A549 (cell line): ENCODE measurements at regions not wholly inside any gene's neighbourhood (a gene's known extent, or its start where the extent isn't known, plus 50 kb on each side); places are given as distances from the start of the nearest gene placed in this dataset.

Source experiments
- ATAC-seq, 2 experiments: fragments of 200-7000 bp in 1 of 2; fragments of >200 bp in 1 of 2; cut with Nextera tagmentation in 1 of 2; cut with Tn5 transposase in 1 of 2; 3 replicates each; pipeline versions ENCODE4 v1.8.0 to v1.9.1; 2018 to 2020; ENCODE audit warnings: mild to moderate bottlenecking in 1 of 2, moderate library complexity in 1 of 2
- CTCF ChIA-PET: fragments of 300-600 bp; sonication (Branson Sonifier 250); formaldehyde crosslinking; extraction: SDS; loops from one replicate; lab custom pipeline; 2021; ENCODE audit warnings: antibody characterized with exemption, inconsistent platforms; lab: Yijun Ruan, JAX
- POLR2A ChIA-PET: fragments of 350-600 bp; formaldehyde crosslinking; extraction: SDS; loops from one replicate; lab custom pipeline; 2021; ENCODE audit warnings: antibody characterized with exemption, inconsistent platforms; lab: Yijun Ruan, JAX
- DNase-seq, 2 experiments: peaks; one replicate each; pipeline versions ENCODE4 v3.0.0 to v3.0.0-alpha.2; 2011 to 2016; ENCODE audit warnings: low read depth in 1 of 2, low spot score in 1 of 2
- FAIRE-seq: peaks from 2 replicates; lab custom pipeline; 2011; peaks lifted over from hg19 to GRCh38; lab: Jason Lieb, UNC
- H3K27ac ChIP-seq, 2 experiments: fragments of >200 bp; sonication (Bioruptor Twin); formaldehyde crosslinking; 3 replicates each; pipeline ENCODE4 v1.5.1; 2016 to 2017
- H3K4me1 ChIP-seq: fragments of >200 bp; sonication (Bioruptor Twin); formaldehyde crosslinking; 3 replicates; pipeline ENCODE4 v1.6.1; 2016
- H3K4me2 ChIP-seq: fragments of >200 bp; sonication (Bioruptor Twin); formaldehyde crosslinking; 3 replicates; pipeline ENCODE4 v1.6.1; 2016
- H3K4me3 ChIP-seq: fragments of >200 bp; sonication (Bioruptor Twin); formaldehyde crosslinking; 3 replicates; pipeline ENCODE4 v1.5.1; 2016
- H3K9me3 ChIP-seq: fragments of >200 bp; sonication (Bioruptor Twin); formaldehyde crosslinking; 3 replicates; pipeline ENCODE4 v1.6.1; 2016
- BCL3 ChIP-seq: fragments of >200 bp; sonication (Bioruptor Twin); formaldehyde crosslinking; IDR thresholded peaks from 3 replicates; pipeline ENCODE4 v1.6.1; 2016
- BHLHE40 ChIP-seq: IDR thresholded peaks from 2 replicates; pipeline ENCODE4 v1.6.1; 2012; ENCODE audit warnings: low read depth, low read length, inconsistent platforms
- CBX8 ChIP-seq: fragments of 200-600 bp; sonication (generic); IDR thresholded peaks from 2 replicates; pipeline ENCODE4 v1.6.1; 2016
- CHD4 ChIP-seq: fragments of 200-600 bp; sonication (generic); IDR thresholded peaks from 2 replicates; pipeline ENCODE4 v1.6.1; 2016; ENCODE audit warnings: antibody characterized with exemption, mild to moderate bottlenecking, borderline replicate concordance
- EHF ChIP-seq: fragments of 250-450 bp; sonication (Bioruptor Pico); IDR thresholded peaks from 2 replicates; pipeline ENCODE4 v1.5.0; 2020; ENCODE audit warnings: mild to moderate bottlenecking
- ESRRA ChIP-seq: fragments of 150-350 bp; IDR thresholded peaks from 2 replicates; pipeline ENCODE4 v1.6.1; 2014; ENCODE audit warnings: mild to moderate bottlenecking, low read length, borderline replicate concordance
- FOSB ChIP-seq: fragments of 250-450 bp; sonication (Bioruptor Pico); IDR thresholded peaks from 2 replicates; pipeline ENCODE4 v1.5.0; 2020; ENCODE audit warnings: mild to moderate bottlenecking, moderate library complexity
- HOXB13 ChIP-seq: fragments of 250-450 bp; sonication (Bioruptor Pico); IDR thresholded peaks from 2 replicates; pipeline ENCODE4 v1.5.0; 2020; ENCODE audit warnings: low read depth, mild to moderate bottlenecking, moderate library complexity
- JUNB ChIP-seq: fragments of >200 bp; sonication (Bioruptor Twin); formaldehyde crosslinking; IDR thresholded peaks from 2 replicates; pipeline ENCODE4 v1.6.1; 2016
- KDM1A ChIP-seq: fragments of 200-600 bp; sonication (generic); IDR thresholded peaks from 2 replicates; pipeline ENCODE4 v1.6.1; 2016; ENCODE audit warnings: low read depth, mild to moderate bottlenecking
- KDM5A ChIP-seq: fragments of 200-600 bp; sonication (generic); IDR thresholded peaks from 2 replicates; pipeline ENCODE4 v1.6.1; 2016; ENCODE audit warnings: antibody characterized with exemption, mild to moderate bottlenecking
- MYC ChIP-seq: IDR thresholded peaks from 2 replicates; pipeline ENCODE4 v1.6.1; 2012; ENCODE audit warnings: mild to moderate bottlenecking, inconsistent platforms, low read length, improper control_type of control experiment, borderline replicate concordance
- RCOR1 ChIP-seq: fragments of 150-350 bp; IDR thresholded peaks from 2 replicates; pipeline ENCODE4 v1.6.1; 2014; ENCODE audit warnings: antibody characterized with exemption, low read length, low read depth
- RFX5 ChIP-seq: fragments of 450-650 bp; IDR thresholded peaks from 2 replicates; pipeline ENCODE4 v1.7.1; 2014; ENCODE audit warnings: antibody characterized with exemption, mild to moderate bottlenecking, moderate library complexity
- SMC3 ChIP-seq: fragments of >200 bp; sonication (Bioruptor Twin); formaldehyde crosslinking; IDR thresholded peaks from 3 replicates; pipeline ENCODE4 v1.6.1; 2018; ENCODE audit warnings: inconsistent platforms
- TFCP2L1 ChIP-seq: fragments of 250-450 bp; sonication (Bioruptor Pico); IDR thresholded peaks from 2 replicates; pipeline ENCODE4 v1.5.0; 2021; ENCODE audit warnings: mild to moderate bottlenecking
- ZC3H11A ChIP-seq: fragments of 450-650 bp; IDR thresholded peaks from 2 replicates; pipeline ENCODE4 v1.6.1; 2014; ENCODE audit warnings: antibody characterized with exemption, mild to moderate bottlenecking
- ZSCAN20 ChIP-seq: fragments of 250-450 bp; sonication (Bioruptor Pico); IDR thresholded peaks from 2 replicates; pipeline ENCODE4 v1.8.0; 2022; ENCODE audit warnings: mild to moderate bottlenecking, moderate library complexity
- WGBS: methylation state at CpG from one replicate; pipeline ENCODE4 v1.1.6; 2017; ENCODE audit errors: missing lambda C conversion rate; 5-methylcytosine and 5-hydroxymethylcytosine counted together
- TF ChIP-seq, protein P1 (sequence below): fragments of >200 bp; sonication (Bioruptor Twin); formaldehyde crosslinking; IDR thresholded peaks from 2 replicates; pipeline ENCODE4 v1.6.1; 2016
- TF ChIP-seq, protein P2 (sequence below): IDR thresholded peaks from 2 replicates; pipeline ENCODE4 v1.6.1; 2012; ENCODE audit warnings: low read depth, borderline replicate concordance

GRCh38 chr13:27327633-27328032, 57.0 kb downstream of the RASL11A start:
- POLR2A ChIA-PET = no interaction called here
- FAIRE-seq (no peak), ATAC-seq (no peak), DNase-seq (no peak)
- Histone ChIP-seq H3K4me3 (no peak overlapping the region), H3K9me3 (no peaks in the 10 kb centered on the region), H3K4me1 (no peaks in the 10 kb centered on the region), H3K27ac (no peak overlapping the region), H3K4me2 (no peak overlapping the region)
- TF ChIP-seq RFX5 (no peak), ZC3H11A (peak; percentile 15; the same call in 1 of the 2 replicates)
- 54% methylated on average over 5 of the region's 5 CpGs for WGBS
- CTCF ChIA-PET = interaction anchor here (1.2 to 2.4 kb wide), 2 partner anchors 9 to 12 kb away, joined by 4 to 9 read pairs; no protein-coding TSS in a partner anchor

DNA sequence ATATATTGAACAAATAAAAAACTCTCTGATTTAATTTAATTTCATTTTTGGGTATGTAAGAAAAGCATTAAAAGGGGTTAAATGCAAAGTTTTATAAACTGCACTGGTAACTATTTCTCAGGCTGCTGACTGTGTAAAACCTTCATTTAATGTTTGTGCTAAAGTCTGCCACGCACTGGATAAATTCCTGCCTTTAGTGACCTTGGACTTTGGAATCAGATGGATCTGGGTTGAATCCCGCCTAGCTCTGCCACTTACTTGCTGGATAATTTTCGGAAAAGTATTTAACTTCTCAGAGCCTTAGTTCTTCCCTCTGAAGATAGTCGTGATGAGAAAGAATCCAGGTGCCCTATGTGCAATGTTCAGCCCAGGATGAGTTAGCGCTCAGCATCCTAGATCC, 58.6 kb downstream of the RASL11A start:
- Histone ChIP-seq H3K4me2 (no peak overlapping the region), H3K9me3 (no peaks in the 10 kb centered on the region), H3K27ac (no peak overlapping the region), H3K4me1 (no peaks in the 10 kb centered on the region), H3K4me3 (no peak overlapping the region)
- FAIRE-seq = no peak
- no peak for DNase-seq
- 48% methylated on average over 5 of the region's 5 CpGs for WGBS
- ATAC-seq = no peak
- TF ChIP-seq CBX8 = no peak
- TF ChIP-seq ESRRA = no peak
- no peak for TF ChIP-seq KDM1A
- TF ChIP-seq, protein P1, sequence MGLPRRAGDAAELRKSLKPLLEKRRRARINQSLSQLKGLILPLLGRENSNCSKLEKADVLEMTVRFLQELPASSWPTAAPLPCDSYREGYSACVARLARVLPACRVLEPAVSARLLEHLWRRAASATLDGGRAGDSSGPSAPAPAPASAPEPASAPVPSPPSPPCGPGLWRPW = no peak
- no peak for TF ChIP-seq KDM5A
- TF ChIP-seq SMC3 = no peak
- TF ChIP-seq, protein P2, sequence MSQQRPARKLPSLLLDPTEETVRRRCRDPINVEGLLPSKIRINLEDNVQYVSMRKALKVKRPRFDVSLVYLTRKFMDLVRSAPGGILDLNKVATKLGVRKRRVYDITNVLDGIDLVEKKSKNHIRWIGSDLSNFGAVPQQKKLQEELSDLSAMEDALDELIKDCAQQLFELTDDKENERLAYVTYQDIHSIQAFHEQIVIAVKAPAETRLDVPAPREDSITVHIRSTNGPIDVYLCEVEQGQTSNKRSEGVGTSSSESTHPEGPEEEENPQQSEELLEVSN = no peak
- TF ChIP-seq TFCP2L1 (CRISPR knock-in tag) = no peak
- no peak for TF ChIP-seq FOSB (CRISPR knock-in tag)
- TF ChIP-seq HOXB13 (CRISPR knock-in tag) = no peak
- no peak for TF ChIP-seq JUNB
- no peak for TF ChIP-seq ZSCAN20 (CRISPR knock-in tag)
- no peak for TF ChIP-seq MYC
- TF ChIP-seq BHLHE40 = no peak
- no peak for TF ChIP-seq CHD4
- TF ChIP-seq BCL3 = no peak
- POLR2A ChIA-PET = no interaction called here
- CTCF ChIA-PET = interaction anchor here (0.6 to 2.4 kb wide), 2 partner anchors 10 to 83 kb away, joined by 3 to 9 read pairs; no protein-coding TSS in a partner anchor

DNA sequence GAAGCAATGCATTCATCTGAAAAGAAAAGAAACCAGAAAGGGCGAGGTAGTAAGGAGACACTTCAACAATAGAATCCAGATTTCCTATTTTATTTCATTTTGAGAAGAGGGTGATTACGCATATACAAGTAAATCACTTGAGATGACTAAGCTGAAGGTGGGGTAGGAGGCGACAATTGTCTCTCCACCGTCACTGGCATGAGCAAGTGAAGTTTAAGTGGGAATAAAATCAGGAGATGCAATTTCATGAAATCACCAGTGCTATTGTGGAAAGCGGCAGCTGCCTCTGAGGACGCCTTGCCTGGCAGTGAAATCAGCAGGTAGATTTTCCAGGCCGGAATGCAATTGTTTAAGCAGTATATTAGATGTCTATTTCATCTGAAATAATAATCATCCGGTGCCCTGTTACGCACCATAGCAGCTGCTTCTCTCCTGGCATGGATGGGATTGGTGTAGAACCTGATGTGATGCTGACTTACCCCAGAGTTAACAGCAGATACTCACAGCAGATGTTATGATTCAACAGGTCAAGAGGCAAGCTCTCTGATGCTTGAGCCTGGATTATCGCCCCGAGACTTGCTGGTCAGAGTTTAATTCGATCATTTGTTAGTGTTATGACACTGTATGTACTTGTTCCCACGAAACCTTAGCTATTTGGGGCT, 64.3 kb downstream of the RASL11A start:
- DNase-seq (no peak), FAIRE-seq (no peak), ATAC-seq (no peak)
- Histone ChIP-seq H3K4me3 (no peak overlapping the region), H3K27ac (no peak overlapping the region), H3K4me1 (0 out of 3 replicates have a peak, but pooled peaks cover 4% of the 10 kb centered on the region), H3K4me2 (no peak overlapping the region), H3K9me3 (no peaks in the 10 kb centered on the region)
- WGBS = 84% methylated on average over 13 of the region's 13 CpGs
- TF ChIP-seq BCL3 (no peak), KDM5A (no peak), SMC3 (no peak), RCOR1 (no peak), CBX8 (no peak), EHF (no peak)
- TF ChIP-seq, protein P1 = no peak
- CTCF ChIA-PET = interaction anchor here (0.7 to 1.2 kb wide), 3 partner anchors 349 to 491 kb away, joined by 3 to 4 read pairs (median 4); no protein-coding TSS in a partner anchor
- POLR2A ChIA-PET = interaction anchor here (1.1 kb wide), 1 partner anchor 65 kb away, joined by 3 read pairs; the partner anchor contains the start of gene RASL11A
